IMR-90 (cell line): ENCODE measurements at regions not wholly inside any gene's neighbourhood (a gene's known extent, or its start where the extent isn't known, plus 50 kb on each side); places are given as distances from the start of the nearest gene placed in this dataset.
A peak's percentile ranks its signal among the peaks of the same experiment; 100 is the strongest.

ENCODE experiments used
- ATAC-seq: fragments of 200-7000 bp; cut with Tn5 transposase; 2 replicates; pipeline ENCODE4 v1.9.1; 2020; ENCODE audit warnings: low read depth, mild to moderate bottlenecking, moderate library complexity
- BruUV-seq: library from RNA; stranded (reverse); fragments of 400-500 nt; replicated peaks from 2 replicates; lab custom pipeline; 2021; lab: Mats Ljungman, UMichigan
- CTCF ChIA-PET: fragments of 300-600 bp; formaldehyde crosslinking; extraction: SDS; loops from one replicate; lab custom pipeline; 2021; ENCODE audit warnings: antibody characterized with exemption; lab: Yijun Ruan, JAX
- POLR2A ChIA-PET: fragments of 300-600 bp; sonication (Branson Sonifier 250); formaldehyde crosslinking; loops from one replicate; lab custom pipeline; 2022; ENCODE audit warnings: antibody characterized with exemption; ENCODE audit not compliant: unreplicated experiment; lab: Charles Lee
- DNase-seq: peaks from one replicate; pipeline ENCODE4 v3.0.0; 2013
- H2AFZ ChIP-seq: replicated peaks from 2 replicates; pipeline ENCODE3; 2013; ENCODE audit warnings: low read length, mild to moderate bottlenecking; ENCODE audit not compliant: poor library complexity
- H2AK5ac ChIP-seq: 2 replicates; pipeline ENCODE4 v1.6.1; 2013; ENCODE audit warnings: low read depth, low read length, inconsistent platforms
- H2AK9ac ChIP-seq: replicated peaks from 2 replicates; pipeline ENCODE3; 2013; ENCODE audit warnings: mild to moderate bottlenecking, low read depth, low read length, moderate library complexity; ENCODE audit not compliant: poor library complexity
- H2BK120ac ChIP-seq: 2 replicates; pipeline ENCODE4 v1.6.1; 2013; ENCODE audit warnings: low read depth, low read length, inconsistent platforms
- H2BK15ac ChIP-seq: 3 replicates; pipeline ENCODE4 v1.6.1; 2013; ENCODE audit warnings: low read depth, low read length, inconsistent platforms
- H2BK20ac ChIP-seq: 2 replicates; pipeline ENCODE4 v1.6.1; 2013; ENCODE audit warnings: low read depth, mild to moderate bottlenecking, inconsistent platforms, low read length, moderate library complexity
- H2BK5ac ChIP-seq: 2 replicates; pipeline ENCODE4 v1.6.1; 2013; ENCODE audit warnings: mild to moderate bottlenecking, low read depth, low read length, inconsistent platforms; ENCODE audit not compliant: poor library complexity, severe bottlenecking
- H3K14ac ChIP-seq: replicated peaks from 2 replicates; pipeline ENCODE4 v1.6.1; 2013; ENCODE audit warnings: low read depth, low read length, inconsistent platforms
- H3K18ac ChIP-seq: 2 replicates; pipeline ENCODE4 v1.6.1; 2013; ENCODE audit warnings: low read depth, low read length, control low read depth
- H3K23ac ChIP-seq: 2 replicates; pipeline ENCODE4 v1.6.1; 2013; ENCODE audit warnings: low read depth, low read length, inconsistent platforms
- H3K27ac ChIP-seq: 2 replicates; pipeline ENCODE4 v1.5.1; 2013; ENCODE audit warnings: mild to moderate bottlenecking, control low read depth, low read length; ENCODE audit not compliant: insufficient read depth
- H3K27me3 ChIP-seq: 2 replicates; pipeline ENCODE4 v1.6.1; 2013; ENCODE audit warnings: low read length; ENCODE audit not compliant: control insufficient read depth, insufficient read depth
- H3K36me3 ChIP-seq: 2 replicates; pipeline ENCODE4 v1.6.1; 2013; ENCODE audit warnings: low read length, mixed read lengths; ENCODE audit not compliant: control insufficient read depth, insufficient read depth
- H3K4ac ChIP-seq: 2 replicates; pipeline ENCODE4 v1.6.1; 2013; ENCODE audit warnings: low read depth, low read length, inconsistent platforms
- H3K4me1 ChIP-seq: 2 replicates; pipeline ENCODE4 v1.6.1; 2013; ENCODE audit warnings: low read length, mixed read lengths; ENCODE audit not compliant: control insufficient read depth, insufficient read depth
- H3K4me2 ChIP-seq: 2 replicates; pipeline ENCODE4 v1.6.1; 2013; ENCODE audit warnings: low read depth, mild to moderate bottlenecking, control low read depth, low read length, moderate library complexity
- H3K4me3 ChIP-seq: 2 replicates; pipeline ENCODE4 v1.5.1; 2013; ENCODE audit warnings: low read depth, mild to moderate bottlenecking, control low read depth, low read length, moderate library complexity; ENCODE audit not compliant: insufficient read depth
- H3K56ac ChIP-seq: 2 replicates; pipeline ENCODE4 v1.6.1; 2013; ENCODE audit warnings: low read length, inconsistent platforms; ENCODE audit not compliant: insufficient read depth; ENCODE audit errors: extremely low read depth
- H3K79me1 ChIP-seq, 2 experiments: 2 replicates each; pipeline ENCODE4 v1.6.1; 2013; ENCODE audit warnings: low read length in 2 of 2, inconsistent platforms in 1 of 2, low read depth in 1 of 2
- H3K9ac ChIP-seq: 2 replicates; pipeline ENCODE4 v1.6.1; 2013; ENCODE audit warnings: low read depth, low read length, control low read depth
- H3K9me1 ChIP-seq: 2 replicates; pipeline ENCODE4 v1.6.1; 2013; ENCODE audit warnings: low read length, inconsistent platforms; ENCODE audit not compliant: insufficient read depth
- H3K9me3 ChIP-seq: 2 replicates; pipeline ENCODE4 v1.6.1; 2013; ENCODE audit warnings: low read length; ENCODE audit not compliant: control insufficient read depth, insufficient read depth
- H4K20me1 ChIP-seq: 2 replicates; pipeline ENCODE4 v1.6.1; 2013; ENCODE audit warnings: low read length, inconsistent platforms; ENCODE audit not compliant: insufficient read depth
- H4K5ac ChIP-seq: 2 replicates; pipeline ENCODE4 v1.6.1; 2013; ENCODE audit warnings: mild to moderate bottlenecking, low read depth, low read length, control low read depth
- H4K8ac ChIP-seq, 2 experiments: 2 replicates each; pipeline ENCODE4 v1.6.1; 2013; ENCODE audit warnings: low read depth in 2 of 2, low read length in 2 of 2, control low read depth in 1 of 2, inconsistent platforms in 1 of 2
- H4K91ac ChIP-seq: 2 replicates; pipeline ENCODE4 v1.6.1; 2013; ENCODE audit warnings: low read depth, low read length, inconsistent platforms; ENCODE audit not compliant: insufficient read depth
- CEBPB ChIP-seq: IDR thresholded peaks from 2 replicates; pipeline ENCODE4 v1.6.1; 2012; ENCODE audit warnings: low read depth, low read length, improper control_type of control experiment
- CHD1 ChIP-seq: IDR thresholded peaks from 2 replicates; pipeline ENCODE4 v1.6.1; 2012; ENCODE audit warnings: low read depth, low read length, improper control_type of control experiment
- FOS ChIP-seq: fragments of 150-350 bp; IDR thresholded peaks from 2 replicates; pipeline ENCODE4 v1.6.1; 2016; ENCODE audit warnings: low read depth, low read length
- MXI1 ChIP-seq: IDR thresholded peaks from 2 replicates; pipeline ENCODE4 v1.6.1; 2012; ENCODE audit warnings: low read depth, mild to moderate bottlenecking, low read length, moderate library complexity, borderline replicate concordance
- NFE2L2 ChIP-seq: fragments of 150-350 bp; IDR thresholded peaks from 2 replicates; pipeline ENCODE4 v1.6.1; 2016; ENCODE audit warnings: low read depth, mild to moderate bottlenecking, low read length
- RAD21 ChIP-seq: IDR thresholded peaks from 2 replicates; pipeline ENCODE4 v1.6.1; 2012; ENCODE audit warnings: low read length, improper control_type of control experiment
- RCOR1 ChIP-seq: IDR thresholded peaks from 2 replicates; pipeline ENCODE4 v1.6.1; 2012; ENCODE audit warnings: mild to moderate bottlenecking, low read length, improper control_type of control experiment; ENCODE audit not compliant: insufficient replicate concordance
- RFX5 ChIP-seq: IDR thresholded peaks from 2 replicates; pipeline ENCODE4 v1.8.0; 2012; ENCODE audit warnings: low read depth, mild to moderate bottlenecking, low read length, moderate library complexity
- SMC3 ChIP-seq: fragments of 150-350 bp; IDR thresholded peaks from 2 replicates; pipeline ENCODE4 v1.6.1; 2016; ENCODE audit warnings: low read depth, mild to moderate bottlenecking, antibody characterized with exemption, low read length, moderate library complexity
- dilution Hi-C: fragments of 300-500 bp; cut with HindIII; formaldehyde crosslinking; loops from one replicate; pipeline ENCODE4 v1.14.3; 2018; ENCODE audit warnings: low sequenced_read_pairs; ENCODE audit not compliant: unreplicated experiment
- in situ Hi-C: fragments of 300-500 bp; cut with MboI; formaldehyde crosslinking; loops from 3 replicates; pipeline ENCODE4 v1.14.3; 2019; ENCODE audit warnings: low sequenced_read_pairs, inconsistent platforms, mixed read lengths
- intact Hi-C: fragments of 100-400 bp; cut with micrococcal nuclease; formaldehyde crosslinking; loops from 2 replicates; pipeline ENCODE4 v1.10.0; 2022
- TF ChIP-seq, protein P1 (sequence below): conservative IDR thresholded peaks from 2 replicates; pipeline ENCODE4 v1.5.1; 2012; ENCODE audit warnings: mild to moderate bottlenecking, low read depth, low read length, improper control_type of control experiment
- TF ChIP-seq, protein P2 (sequence below): fragments of 150-350 bp; IDR thresholded peaks from 2 replicates; pipeline ENCODE4 v1.6.1; 2017; ENCODE audit warnings: mild to moderate bottlenecking, antibody characterized with exemption, low read length, low read depth

DNA sequence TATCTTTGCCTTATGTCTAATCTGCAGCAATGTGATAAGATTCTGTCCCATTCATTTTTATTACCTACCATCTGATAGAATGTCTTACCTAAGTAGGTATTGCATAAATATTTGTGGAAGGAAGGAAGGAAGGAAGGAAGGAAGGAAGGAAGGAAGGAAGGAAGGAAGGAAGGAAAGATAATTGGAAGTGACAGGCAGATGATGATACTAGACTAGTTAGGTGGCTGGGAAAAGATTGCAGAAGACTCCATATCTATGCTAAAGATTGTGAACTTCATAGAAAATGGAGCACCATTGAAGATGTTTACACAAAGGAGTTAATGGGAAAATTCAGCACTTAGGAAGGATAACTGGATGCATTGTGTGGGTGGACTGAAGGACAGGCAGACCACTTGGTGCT lies 909.0 kb downstream of the EPHA4 start:
- no peak overlapping the region for H2AK9ac ChIP-seq
- no peak overlapping the region for H4K91ac ChIP-seq
- no peak overlapping the region for H3K4me3 ChIP-seq
- no peak overlapping the region for H3K4me2 ChIP-seq
- no peak overlapping the region for H3K14ac ChIP-seq
- no peak for TF ChIP-seq SMC3
- no peak for TF ChIP-seq RFX5
- no peak for TF ChIP-seq NFE2L2
- TF ChIP-seq, protein P1, sequence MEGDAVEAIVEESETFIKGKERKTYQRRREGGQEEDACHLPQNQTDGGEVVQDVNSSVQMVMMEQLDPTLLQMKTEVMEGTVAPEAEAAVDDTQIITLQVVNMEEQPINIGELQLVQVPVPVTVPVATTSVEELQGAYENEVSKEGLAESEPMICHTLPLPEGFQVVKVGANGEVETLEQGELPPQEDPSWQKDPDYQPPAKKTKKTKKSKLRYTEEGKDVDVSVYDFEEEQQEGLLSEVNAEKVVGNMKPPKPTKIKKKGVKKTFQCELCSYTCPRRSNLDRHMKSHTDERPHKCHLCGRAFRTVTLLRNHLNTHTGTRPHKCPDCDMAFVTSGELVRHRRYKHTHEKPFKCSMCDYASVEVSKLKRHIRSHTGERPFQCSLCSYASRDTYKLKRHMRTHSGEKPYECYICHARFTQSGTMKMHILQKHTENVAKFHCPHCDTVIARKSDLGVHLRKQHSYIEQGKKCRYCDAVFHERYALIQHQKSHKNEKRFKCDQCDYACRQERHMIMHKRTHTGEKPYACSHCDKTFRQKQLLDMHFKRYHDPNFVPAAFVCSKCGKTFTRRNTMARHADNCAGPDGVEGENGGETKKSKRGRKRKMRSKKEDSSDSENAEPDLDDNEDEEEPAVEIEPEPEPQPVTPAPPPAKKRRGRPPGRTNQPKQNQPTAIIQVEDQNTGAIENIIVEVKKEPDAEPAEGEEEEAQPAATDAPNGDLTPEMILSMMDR: no peak
- no peak for TF ChIP-seq FOS
- no peak for TF ChIP-seq RCOR1
- no peak for TF ChIP-seq CHD1
- TF ChIP-seq CEBPB: no peak
- TF ChIP-seq MXI1: no peak
- no peak for TF ChIP-seq RAD21
- TF ChIP-seq, protein P2, sequence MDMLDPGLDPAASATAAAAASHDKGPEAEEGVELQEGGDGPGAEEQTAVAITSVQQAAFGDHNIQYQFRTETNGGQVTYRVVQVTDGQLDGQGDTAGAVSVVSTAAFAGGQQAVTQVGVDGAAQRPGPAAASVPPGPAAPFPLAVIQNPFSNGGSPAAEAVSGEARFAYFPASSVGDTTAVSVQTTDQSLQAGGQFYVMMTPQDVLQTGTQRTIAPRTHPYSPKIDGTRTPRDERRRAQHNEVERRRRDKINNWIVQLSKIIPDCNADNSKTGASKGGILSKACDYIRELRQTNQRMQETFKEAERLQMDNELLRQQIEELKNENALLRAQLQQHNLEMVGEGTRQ: no peak
- no peak overlapping the region for H2BK20ac ChIP-seq
- peaks cover 3% of the 10 kb centered on the region for H3K4me1 ChIP-seq
- CTCF ChIA-PET: no interaction called here
- H3K23ac ChIP-seq: no peak overlapping the region
- H3K56ac ChIP-seq: no peak overlapping the region
- no TSS peak for BruUV-seq
- POLR2A ChIA-PET: no interaction called here
- no peak overlapping the region for H4K8ac ChIP-seq
- H3K9ac ChIP-seq: no peak overlapping the region
- H2BK5ac ChIP-seq: no peak overlapping the region
- no peak overlapping the region for H2BK120ac ChIP-seq
- H3K36me3 ChIP-seq: no peaks in the 10 kb centered on the region
- H4K5ac ChIP-seq: no peak overlapping the region
- no peaks in the 10 kb centered on the region for H3K27me3 ChIP-seq
- in situ Hi-C loops (no loop called here), dilution Hi-C loops (no loop called here), intact Hi-C loops (loop anchor here (10.0 kb wide), 2 partner anchors 288 to 438 kb away; no protein-coding TSS in a partner anchor)
- H4K20me1 ChIP-seq: no peaks in the 10 kb centered on the region
- no peak overlapping the region for H3K4ac ChIP-seq
- DNase-seq (no peak), ATAC-seq (no peak)
- no peak overlapping the region for H2AFZ ChIP-seq
- no peak overlapping the region for H3K27ac ChIP-seq
- H3K9me1 ChIP-seq: no peaks in the 10 kb centered on the region
- no peaks in the 10 kb centered on the region for H3K79me1 ChIP-seq
- H2AK5ac ChIP-seq: no peak overlapping the region
- no peaks in the 10 kb centered on the region for H3K9me3 ChIP-seq
- peak overlapping the region; percentile 41; the same call in 1 of the 2 replicates for H3K18ac ChIP-seq
- H2BK15ac ChIP-seq: no peak overlapping the region
